GM13976 (cell line): ENCODE measurements at regions not wholly inside any gene's neighbourhood (a gene's known extent, or its start where the extent isn't known, plus 50 kb on each side); places are given as distances from the start of the nearest gene placed in this dataset.

Source experiments
- DNase-seq: peaks from one replicate; pipeline ENCODE4 v3.0.0; 2012; ENCODE audit warnings: low spot score
- CTCF ChIP-seq: IDR thresholded peaks from 2 replicates; pipeline ENCODE4 v1.5.1; 2012; ENCODE audit warnings: borderline replicate concordance, mild to moderate bottlenecking; ENCODE audit not compliant: insufficient read depth; ENCODE audit errors: extremely low read depth, missing control alignments, control extremely low read depth
- in situ Hi-C: fragments of 300-500 bp; cut with MboI; formaldehyde crosslinking; loops from one replicate; pipeline ENCODE4 v1.12.0; 2022; ENCODE audit warnings: low sequenced_read_pairs, mixed read lengths, inconsistent platforms; ENCODE audit not compliant: unreplicated experiment

- DNase-seq: no peak
- in situ Hi-C loops: no loop called here
- TF ChIP-seq CTCF: no peak
These were observed 745.9 kb downstream of the GALR1 start for GRCh38 chr18:77995593-77995992.

GRCh38 chr18:77996737-77997136 lies 747.1 kb downstream of the GALR1 start:
- TF ChIP-seq CTCF: no peak
- in situ Hi-C loops: no loop called here
- DNase-seq: no peak

GRCh38 chr18:78001811-78002210 lies 752.2 kb downstream of the GALR1 start:
- in situ Hi-C loops: no loop called here
- DNase-seq: no peak
- TF ChIP-seq CTCF: no peak

- TF ChIP-seq CTCF: no peak
- in situ Hi-C loops: no loop called here
These were observed 756.5 kb downstream of the GALR1 start for GRCh38 chr18:78006006-78006773.

GRCh38 chr18:78006774-78007260 lies 757.2 kb downstream of the GALR1 start:
- in situ Hi-C loops: no loop called here
- DNase-seq: no peak
- no peak for TF ChIP-seq CTCF

More at GRCh38 chr18:78006006-78006773, 756.5 kb downstream of the GALR1 start:
- no peak for DNase-seq

- in situ Hi-C loops: no loop called here
These were observed 760.7 kb downstream of the GALR1 start for GRCh38 chr18:78010363-78010762.

More at GRCh38 chr18:78010363-78010762, 760.7 kb downstream of the GALR1 start:
- DNase-seq: no peak
- no peak for TF ChIP-seq CTCF
